WTC11 (cell line): ENCODE measurements at regions not wholly inside any gene's neighbourhood (a gene's known extent, or its start where the extent isn't known, plus 50 kb on each side); places are given as distances from the start of the nearest gene placed in this dataset.

Experiments used
- ATAC-seq: fragments of 200-7000 bp; cut with Tn5 transposase; 2 replicates; pipeline ENCODE4 v1.10.0; 2021; ENCODE audit warnings: mild to moderate bottlenecking, moderate library complexity
- CTCF ChIA-PET: fragments of 300-600 bp; sonication (Branson Sonifier 250); formaldehyde crosslinking; loops from one replicate; lab custom pipeline; 2021; ENCODE audit warnings: antibody characterized with exemption; lab: Charles Lee
- POLR2A ChIA-PET: fragments of 350-600 bp; sonication (Branson Sonifier 250); formaldehyde crosslinking; loops from one replicate; lab custom pipeline; 2021; ENCODE audit warnings: antibody characterized with exemption; lab: Charles Lee
- DNase-seq: peaks from one replicate; pipeline ENCODE4 v3.0.0; 2021; ENCODE audit warnings: low spot score
- H3K27ac Mint-ChIP-seq: 2 replicates; pipeline ENCODE4 v1.8.0; 2021; ENCODE audit warnings: mixed read lengths
- H3K27me3 Mint-ChIP-seq: 2 replicates; pipeline ENCODE4 v1.8.0; 2021; ENCODE audit warnings: low read depth, mild to moderate bottlenecking, moderate library complexity, mixed read lengths
- H3K36me3 Mint-ChIP-seq: 2 replicates; pipeline ENCODE4 v1.8.0; 2021; ENCODE audit warnings: mixed read lengths
- H3K4me1 Mint-ChIP-seq: 2 replicates; pipeline ENCODE4 v1.8.0; 2022; ENCODE audit warnings: mixed read lengths
- H3K4me3 Mint-ChIP-seq: 2 replicates; pipeline ENCODE4 v1.8.0; 2021; ENCODE audit warnings: mild to moderate bottlenecking, moderate library complexity, mixed read lengths
- H3K9me3 Mint-ChIP-seq: 2 replicates; pipeline ENCODE4 v1.8.0; 2021; ENCODE audit warnings: mixed read lengths
- ARID4B ChIP-seq: sonication (generic); formaldehyde crosslinking; IDR thresholded peaks from 2 replicates; pipeline ENCODE4 v1.8.0; 2023; ENCODE audit warnings: missing genetic modification reagents, mild to moderate bottlenecking, borderline replicate concordance
- ATF3 ChIP-seq: sonication (generic); formaldehyde crosslinking; conservative IDR thresholded peaks from 2 replicates; pipeline ENCODE4 v1.8.1; 2022; ENCODE audit warnings: mild to moderate bottlenecking, missing genetic modification reagents
- ATF6 ChIP-seq: sonication (generic); formaldehyde crosslinking; IDR thresholded peaks from 2 replicates; pipeline ENCODE4 v1.8.1; 2023; ENCODE audit warnings: mild to moderate bottlenecking, missing genetic modification reagents
- CBFB ChIP-seq: sonication (generic); formaldehyde crosslinking; IDR thresholded peaks from 2 replicates; pipeline ENCODE4 v1.8.1; 2022; ENCODE audit warnings: mild to moderate bottlenecking, low read depth, missing genetic modification reagents
- CREM ChIP-seq: sonication (generic); formaldehyde crosslinking; IDR thresholded peaks from 2 replicates; pipeline ENCODE4 v1.8.1; 2022; ENCODE audit warnings: mild to moderate bottlenecking, missing genetic modification reagents, moderate library complexity
- FOXK1 ChIP-seq: sonication (generic); formaldehyde crosslinking; IDR thresholded peaks from 2 replicates; pipeline ENCODE4 v1.8.0; 2022; ENCODE audit warnings: mild to moderate bottlenecking, moderate library complexity, missing genetic modification reagents
- GTF2I ChIP-seq: fragments of 250-450 bp; sonication (Bioruptor Pico); conservative IDR thresholded peaks from 2 replicates; pipeline ENCODE4 v1.4.0; 2021; ENCODE audit warnings: mild to moderate bottlenecking
- NR1H2 ChIP-seq: sonication (generic); formaldehyde crosslinking; IDR thresholded peaks from 2 replicates; pipeline ENCODE4 v1.9.0; 2021; ENCODE audit warnings: mild to moderate bottlenecking, moderate library complexity, missing genetic modification reagents
- PRDM15 ChIP-seq: sonication (generic); formaldehyde crosslinking; IDR thresholded peaks from 2 replicates; pipeline ENCODE4 v1.8.0; 2022; ENCODE audit warnings: missing genetic modification reagents
- PREB ChIP-seq: sonication (generic); formaldehyde crosslinking; IDR thresholded peaks from 2 replicates; pipeline ENCODE4 v1.8.1; 2022; ENCODE audit warnings: mild to moderate bottlenecking, missing genetic modification reagents, moderate library complexity, borderline replicate concordance
- ZMAT4 ChIP-seq: fragments of 250-450 bp; sonication (Bioruptor Pico); IDR thresholded peaks from 2 replicates; pipeline ENCODE4 v1.9.0; 2021; ENCODE audit warnings: mild to moderate bottlenecking
- ZNF281 ChIP-seq: sonication (generic); formaldehyde crosslinking; IDR thresholded peaks from 2 replicates; pipeline ENCODE4 v1.8.0; 2023; ENCODE audit warnings: mild to moderate bottlenecking, missing genetic modification reagents

GRCh38 chr12:89985935-89986334 lies 277.3 kb upstream of the ATP2B1 start:
- no peak for ATAC-seq

More at GRCh38 chr12:89985935-89986334, 277.3 kb upstream of the ATP2B1 start:
- Mint-ChIP-seq H3K9me3 (no peaks in the 10 kb centered on the region), H3K4me1 (no peaks in the 10 kb centered on the region), H3K27ac (no peak overlapping the region), H3K27me3 (no peaks in the 10 kb centered on the region), H3K4me3 (no peak overlapping the region), H3K36me3 (no peaks in the 10 kb centered on the region)
- no peak for TF ChIP-seq GTF2I
- no peak for TF ChIP-seq CREM
- no peak for TF ChIP-seq ARID4B (CRISPR knock-in tag)
- no peak for TF ChIP-seq PREB
- no peak for TF ChIP-seq FOXK1 (CRISPR knock-in tag)
- no peak for TF ChIP-seq NR1H2 (CRISPR knock-in tag)
- no peak for TF ChIP-seq CBFB (CRISPR knock-in tag)
- TF ChIP-seq PRDM15 (CRISPR knock-in tag), result no peak
- TF ChIP-seq ZMAT4 (CRISPR knock-in tag), result no peak
- no peak for TF ChIP-seq ATF3 (CRISPR knock-in tag)
- no peak for TF ChIP-seq ATF6 (CRISPR knock-in tag)
- TF ChIP-seq ZNF281 (CRISPR knock-in tag), result no peak
- ChIA-PET POLR2A (interaction anchor here (0.6 kb wide), 1 partner anchor 408 kb away, joined by 7 read pairs; no protein-coding TSS in a partner anchor), CTCF (no interaction called here)
- DNase-seq, result no peak
